OCI-LY1 (cell line): ENCODE measurements at regions not wholly inside any gene's neighbourhood (a gene's known extent, or its start where the extent isn't known, plus 50 kb on each side); places are given as distances from the start of the nearest gene placed in this dataset.

Experiments
- H2AFZ ChIP-seq: fragments of 200-600 bp; sonication (generic), shearing (Covaris generic); 2 replicates; pipeline ENCODE4 v1.6.0; 2014; ENCODE audit warnings: antibody characterized with exemption, mild to moderate bottlenecking, low read length
- H3F3A ChIP-seq: fragments of 200-600 bp; sonication (generic), shearing (Covaris generic); 2 replicates; pipeline ENCODE4 v1.6.0; 2014; ENCODE audit warnings: mild to moderate bottlenecking, antibody characterized with exemption, low read length, moderate library complexity; ENCODE audit not compliant: insufficient read depth
- H3K27ac ChIP-seq: fragments of 200-600 bp; sonication (generic); 2 replicates; pipeline ENCODE4 v1.5.1; 2014; ENCODE audit warnings: low read length, mixed run types, mild to moderate bottlenecking, low read depth; ENCODE audit not compliant: poor library complexity, severe bottlenecking
- H3K27me3 ChIP-seq: fragments of 200-600 bp; sonication (generic); 2 replicates; pipeline ENCODE4 v1.6.0; 2014; ENCODE audit warnings: antibody characterized with exemption, mild to moderate bottlenecking, low read length, moderate library complexity; ENCODE audit not compliant: insufficient read depth
- H3K36me3 ChIP-seq: fragments of 200-600 bp; sonication (generic); 2 replicates; pipeline ENCODE4 v1.6.1; 2014; ENCODE audit warnings: mild to moderate bottlenecking, antibody characterized with exemption, low read length, moderate library complexity, mixed read lengths; ENCODE audit not compliant: insufficient read depth
- H3K4me1 ChIP-seq: fragments of 200-600 bp; sonication (generic); 2 replicates; pipeline ENCODE4 v1.5.1; 2014; ENCODE audit warnings: mild to moderate bottlenecking, low read length, moderate library complexity; ENCODE audit not compliant: insufficient read depth, severe bottlenecking
- H3K4me2 ChIP-seq: fragments of 200-600 bp; sonication (generic), shearing (Covaris generic); 2 replicates; pipeline ENCODE4 v1.6.1; 2014; ENCODE audit warnings: low read length
- H3K4me3 ChIP-seq: fragments of 200-600 bp; sonication (generic); 2 replicates; pipeline ENCODE4 v1.5.1; 2014; ENCODE audit warnings: low read length, low read depth, mild to moderate bottlenecking, mixed read lengths; ENCODE audit not compliant: poor library complexity, severe bottlenecking
- H3K79me2 ChIP-seq: fragments of 200-600 bp; shearing (Covaris generic); 2 replicates; pipeline ENCODE4 v1.6.1; 2016; ENCODE audit warnings: mixed run types, low read length, mixed read lengths; ENCODE audit not compliant: insufficient read depth
- H3K9ac ChIP-seq: fragments of 200-600 bp; sonication (generic), shearing (Covaris generic); 2 replicates; pipeline ENCODE4 v1.6.1; 2014; ENCODE audit warnings: mild to moderate bottlenecking, low read length, mixed read lengths
- H3K9me2 ChIP-seq: fragments of 200-600 bp; sonication (generic), shearing (Covaris generic); 2 replicates; pipeline ENCODE4 v1.6.1; 2014; ENCODE audit warnings: low read depth, mild to moderate bottlenecking, low read length, mixed read lengths
- H3K9me3 ChIP-seq: fragments of 200-600 bp; shearing (Covaris generic); 2 replicates; pipeline ENCODE4 v1.6.1; 2014; ENCODE audit warnings: low read length, mixed read lengths
- H4K20me1 ChIP-seq: fragments of 200-600 bp; sonication (generic), shearing (Covaris generic); 2 replicates; pipeline ENCODE4 v1.6.0; 2016; ENCODE audit warnings: mild to moderate bottlenecking, low read length; ENCODE audit not compliant: insufficient read depth
- CTCF ChIP-seq: fragments of 200-600 bp; sonication (generic), shearing (Covaris generic); IDR thresholded peaks from 2 replicates; pipeline ENCODE4 v1.5.1; 2017; ENCODE audit warnings: mild to moderate bottlenecking, antibody characterized with exemption, low read length, moderate library complexity, mixed read lengths
- EZH2 ChIP-seq: fragments of 200-600 bp; sonication (generic), shearing (Covaris generic); IDR thresholded peaks from 2 replicates; pipeline ENCODE4 v1.8.0; 2017; ENCODE audit warnings: borderline replicate concordance, mixed run types, mild to moderate bottlenecking, antibody characterized with exemption, low read length, moderate library complexity, mixed read lengths

- Histone ChIP-seq H2AFZ (no peak overlapping the region), H3K9me2 (no peaks in the 10 kb centered on the region), H3K4me3 (no peak overlapping the region), H3K36me3 (no peaks in the 10 kb centered on the region), H3K27me3 (peaks cover 3% of the 10 kb centered on the region; the same call in 1 of the 2 replicates), H4K20me1 (no peaks in the 10 kb centered on the region), H3F3A (no peaks in the 10 kb centered on the region), H3K4me2 (no peak overlapping the region), H3K79me2 (no peaks in the 10 kb centered on the region), H3K9ac (no peak overlapping the region), H3K9me3 (no peaks in the 10 kb centered on the region), H3K4me1 (no peaks in the 10 kb centered on the region), H3K27ac (no peak overlapping the region)
- no peak for TF ChIP-seq CTCF
- no peak for TF ChIP-seq EZH2
These were observed 532.8 kb downstream of the BRD1 start for GRCh38 chr22:49294656-49295464.

GRCh38 chr22:49292909-49293308, 534.8 kb downstream of the BRD1 start:
- Histone ChIP-seq H3K27ac (no peak overlapping the region), H3K9ac (no peak overlapping the region), H3K4me2 (no peak overlapping the region), H4K20me1 (no peaks in the 10 kb centered on the region), H3K36me3 (no peaks in the 10 kb centered on the region), H3K9me3 (no peaks in the 10 kb centered on the region), H3K4me3 (no peak overlapping the region), H3F3A (no peaks in the 10 kb centered on the region), H2AFZ (no peak overlapping the region), H3K4me1 (no peaks in the 10 kb centered on the region), H3K9me2 (no peaks in the 10 kb centered on the region), H3K27me3 (peaks cover 7% of the 10 kb centered on the region; the same call in 1 of the 2 replicates), H3K79me2 (no peaks in the 10 kb centered on the region)
- no peak for TF ChIP-seq CTCF
- TF ChIP-seq EZH2, result no peak

GRCh38 chr22:49291781-49292180, 535.9 kb downstream of the BRD1 start:
- Histone ChIP-seq H3K9me3 (no peaks in the 10 kb centered on the region), H3K36me3 (no peaks in the 10 kb centered on the region), H3K4me1 (no peaks in the 10 kb centered on the region), H3K27me3 (peaks cover 8% of the 10 kb centered on the region; the same call in 1 of the 2 replicates), H3K4me2 (no peak overlapping the region), H2AFZ (no peak overlapping the region), H3K9me2 (no peaks in the 10 kb centered on the region), H3F3A (no peaks in the 10 kb centered on the region), H3K4me3 (no peak overlapping the region), H3K79me2 (no peaks in the 10 kb centered on the region), H4K20me1 (no peaks in the 10 kb centered on the region), H3K27ac (no peak overlapping the region), H3K9ac (no peak overlapping the region)
- no peak for TF ChIP-seq CTCF
- no peak for TF ChIP-seq EZH2
